Dendritic cell treated with granulocyte-macrophage colony-stimulating factor and Interleukin-4, amounts not matched to agents 40 ng/mL and 50 ng/mL, for 4 days (primary cell): ENCODE measurements at regions not wholly inside any gene's neighbourhood (a gene's known extent, or its start where the extent isn't known, plus 50 kb on each side); places are given as distances from the start of the nearest gene placed in this dataset.
"Not testable (repeated sequence)": the region's sequence is repeated elsewhere in the genome, so short reads cannot be mapped to it uniquely, and the experiment has no call there.

Experiments
- H3K27ac Mint-ChIP-seq: one replicate; pipeline ENCODE4 v1.8.0; 2022; ENCODE audit warnings: mild to moderate bottlenecking, mixed read lengths
- H3K27me3 Mint-ChIP-seq: one replicate; pipeline ENCODE4 v1.8.0; 2022; ENCODE audit warnings: mild to moderate bottlenecking, mixed read lengths
- H3K36me3 Mint-ChIP-seq: one replicate; pipeline ENCODE4 v1.8.0; 2022; ENCODE audit warnings: low read depth, mixed read lengths
- H3K4me1 Mint-ChIP-seq: one replicate; pipeline ENCODE4 v1.8.0; 2022; ENCODE audit warnings: low read depth, mixed read lengths
- H3K4me3 Mint-ChIP-seq: one replicate; pipeline ENCODE4 v1.8.0; 2022; ENCODE audit warnings: mild to moderate bottlenecking, moderate library complexity, mixed read lengths
- H3K9me3 Mint-ChIP-seq: one replicate; pipeline ENCODE4 v1.8.0; 2022; ENCODE audit warnings: mixed read lengths
- intact Hi-C: fragments of 100-400 bp; cut with micrococcal nuclease; formaldehyde crosslinking; loops from one replicate; pipeline ENCODE4 v1.15.0; 2022

GRCh38 chr10:62692085-62692484 lies 112.4 kb upstream of the ADO start:
- peak overlapping the region; percentile 80 for H3K27ac Mint-ChIP-seq
- H3K4me3 Mint-ChIP-seq, result no peak overlapping the region
- intact Hi-C loops, result loop anchor here (5.0 to 10.0 kb wide), 3 partner anchors 47 to 77 kb away; no protein-coding TSS in a partner anchor
- no peaks in the 10 kb centered on the region for H3K9me3 Mint-ChIP-seq
- no peaks in the 10 kb centered on the region for H3K27me3 Mint-ChIP-seq
- H3K4me1 Mint-ChIP-seq, result peaks cover 46% of the 10 kb centered on the region
- H3K36me3 Mint-ChIP-seq, result no peaks in the 10 kb centered on the region

GRCh38 chr10:62693306-62693705 lies 111.2 kb upstream of the ADO start:
- Mint-ChIP-seq H3K9me3 (peaks cover 1% of the 10 kb centered on the region), H3K27ac (no peak overlapping the region), H3K4me1 (peaks cover 44% of the 10 kb centered on the region), H3K27me3 (no peaks in the 10 kb centered on the region), H3K36me3 (no peaks in the 10 kb centered on the region), H3K4me3 (no peak overlapping the region)
- intact Hi-C loops, result loop anchor here (5.0 to 10.0 kb wide), 3 partner anchors 49 to 79 kb away; no protein-coding TSS in a partner anchor

- H3K4me3 Mint-ChIP-seq, result no peak overlapping the region
- H3K27me3 Mint-ChIP-seq, result no peaks in the 10 kb centered on the region
- H3K4me1 Mint-ChIP-seq, result peaks cover 34% of the 10 kb centered on the region
- H3K9me3 Mint-ChIP-seq, result peaks cover 14% of the 10 kb centered on the region
- no peak overlapping the region for H3K27ac Mint-ChIP-seq
- peaks cover 13% of the 10 kb centered on the region for H3K36me3 Mint-ChIP-seq
- intact Hi-C loops, result loop anchor here (5.0 to 10.0 kb wide), 3 partner anchors 48 to 80 kb away; no protein-coding TSS in a partner anchor
Observed at GRCh38 chr10:62694537-62695126, 109.9 kb upstream of the ADO start.

- Mint-ChIP-seq H3K27me3 (no peaks in the 10 kb centered on the region), H3K9me3 (peaks cover 36% of the 10 kb centered on the region), H3K36me3 (peaks cover 13% of the 10 kb centered on the region), H3K4me1 (peaks cover 14% of the 10 kb centered on the region), H3K4me3 (no peak overlapping the region), H3K27ac (no peak overlapping the region)
- intact Hi-C loops, result loop anchor here (10.0 kb wide), 2 partner anchors 52 to 82 kb away; no protein-coding TSS in a partner anchor
Observed at GRCh38 chr10:62696798-62697197, 107.7 kb upstream of the ADO start.

GRCh38 chr10:62699148-62699547 lies 105.4 kb upstream of the ADO start:
- Mint-ChIP-seq H3K4me3 (no peak overlapping the region), H3K4me1 (peaks cover 15% of the 10 kb centered on the region), H3K36me3 (peaks cover 13% of the 10 kb centered on the region), H3K9me3 (peaks cover 45% of the 10 kb centered on the region), H3K27ac (no peak overlapping the region), H3K27me3 (no peaks in the 10 kb centered on the region)
- intact Hi-C loops, result loop anchor here (10.0 kb wide), 2 partner anchors 54 to 84 kb away; no protein-coding TSS in a partner anchor

GRCh38 chr10:62704121-62704520 lies 100.4 kb upstream of the ADO start:
- H3K36me3 Mint-ChIP-seq, intact Hi-C loops: not testable (repeated sequence)

GRCh38 chr10:62705789-62706188 lies 98.7 kb upstream of the ADO start:
- H3K4me3 Mint-ChIP-seq, result no peak overlapping the region
- no peaks in the 10 kb centered on the region for H3K27me3 Mint-ChIP-seq
- no peaks in the 10 kb centered on the region for H3K36me3 Mint-ChIP-seq
- H3K4me1 Mint-ChIP-seq, result peaks cover 47% of the 10 kb centered on the region
- no peak overlapping the region for H3K27ac Mint-ChIP-seq
- intact Hi-C loops, result no loop called here
- H3K9me3 Mint-ChIP-seq, result peaks cover 24% of the 10 kb centered on the region

More at GRCh38 chr10:62704121-62704520, 100.4 kb upstream of the ADO start:
- not testable (repeated sequence) for H3K27ac Mint-ChIP-seq, H3K4me3 Mint-ChIP-seq, H3K27me3 Mint-ChIP-seq
- peaks cover 31% of the 10 kb centered on the region for H3K4me1 Mint-ChIP-seq
- H3K9me3 Mint-ChIP-seq, result peaks cover 41% of the 10 kb centered on the region

GRCh38 chr10:62707810-62708209 lies 96.7 kb upstream of the ADO start:
- H3K4me1 Mint-ChIP-seq, result peaks cover 42% of the 10 kb centered on the region
- no peak overlapping the region for H3K27ac Mint-ChIP-seq
- H3K9me3 Mint-ChIP-seq, result peaks cover 12% of the 10 kb centered on the region
- intact Hi-C loops, result no loop called here
- no peak overlapping the region for H3K4me3 Mint-ChIP-seq
- no peaks in the 10 kb centered on the region for H3K27me3 Mint-ChIP-seq
- H3K36me3 Mint-ChIP-seq, result no peaks in the 10 kb centered on the region

- Mint-ChIP-seq H3K27ac (no peak overlapping the region), H3K4me1 (peaks cover 39% of the 10 kb centered on the region), H3K9me3 (peaks cover 11% of the 10 kb centered on the region), H3K36me3 (no peaks in the 10 kb centered on the region), H3K27me3 (no peaks in the 10 kb centered on the region), H3K4me3 (no peak overlapping the region)
- intact Hi-C loops, result no loop called here
Observed at GRCh38 chr10:62708569-62708968, 96.0 kb upstream of the ADO start.

- Mint-ChIP-seq H3K4me3 (no peak overlapping the region), H3K9me3 (peaks cover 4% of the 10 kb centered on the region), H3K36me3 (no peaks in the 10 kb centered on the region), H3K27me3 (no peaks in the 10 kb centered on the region), H3K4me1 (peaks cover 42% of the 10 kb centered on the region), H3K27ac (peak overlapping the region; percentile 69)
- intact Hi-C loops, result no loop called here
Observed at GRCh38 chr10:62709200-62709599, 95.3 kb upstream of the ADO start.

- no peak overlapping the region for H3K4me3 Mint-ChIP-seq
Observed at GRCh38 chr10:62710182-62710581, 94.3 kb upstream of the ADO start.

GRCh38 chr10:62715383-62715782 lies 89.1 kb upstream of the ADO start:
- no peaks in the 10 kb centered on the region for H3K9me3 Mint-ChIP-seq
- intact Hi-C loops, result no loop called here
- no peak overlapping the region for H3K27ac Mint-ChIP-seq
- H3K27me3 Mint-ChIP-seq, result no peaks in the 10 kb centered on the region
- H3K4me3 Mint-ChIP-seq, result no peak overlapping the region
- H3K36me3 Mint-ChIP-seq, result no peaks in the 10 kb centered on the region
- H3K4me1 Mint-ChIP-seq, result peaks cover 30% of the 10 kb centered on the region

More at GRCh38 chr10:62710182-62710581, 94.3 kb upstream of the ADO start:
- Mint-ChIP-seq H3K9me3 (no peaks in the 10 kb centered on the region), H3K4me1 (peaks cover 39% of the 10 kb centered on the region), H3K27me3 (no peaks in the 10 kb centered on the region), H3K36me3 (no peaks in the 10 kb centered on the region), H3K27ac (peak overlapping the region; percentile 69)
- intact Hi-C loops, result no loop called here

GRCh38 chr10:62718585-62718984 lies 85.9 kb upstream of the ADO start:
- no peaks in the 10 kb centered on the region for H3K27me3 Mint-ChIP-seq
- intact Hi-C loops, result no loop called here
- no peak overlapping the region for H3K4me3 Mint-ChIP-seq

GRCh38 chr10:62719061-62719460 lies 85.5 kb upstream of the ADO start:
- H3K27me3 Mint-ChIP-seq, result no peaks in the 10 kb centered on the region
- H3K36me3 Mint-ChIP-seq, result no peaks in the 10 kb centered on the region
- H3K9me3 Mint-ChIP-seq, result no peaks in the 10 kb centered on the region
- intact Hi-C loops, result no loop called here
- no peak overlapping the region for H3K4me3 Mint-ChIP-seq
- H3K4me1 Mint-ChIP-seq, result peaks cover 17% of the 10 kb centered on the region
- no peak overlapping the region for H3K27ac Mint-ChIP-seq

More at GRCh38 chr10:62718585-62718984, 85.9 kb upstream of the ADO start:
- Mint-ChIP-seq H3K27ac (no peak overlapping the region), H3K4me1 (peaks cover 19% of the 10 kb centered on the region), H3K9me3 (no peaks in the 10 kb centered on the region), H3K36me3 (no peaks in the 10 kb centered on the region)

- Mint-ChIP-seq H3K36me3 (no peaks in the 10 kb centered on the region), H3K27me3 (peaks cover 4% of the 10 kb centered on the region), H3K27ac (no peak overlapping the region), H3K4me3 (no peak overlapping the region), H3K4me1 (peaks cover 26% of the 10 kb centered on the region), H3K9me3 (no peaks in the 10 kb centered on the region)
- intact Hi-C loops, result no loop called here
Observed at GRCh38 chr10:62721687-62722086, 82.8 kb upstream of the ADO start.
